Gastrocnemius medialis (tissue), 4 donors: ENCODE measurements at regions not wholly inside any gene's neighbourhood (a gene's known extent, or its start where the extent isn't known, plus 50 kb on each side); places are given as distances from the start of the nearest gene placed in this dataset.

Experiments
- CTCF ChIP-seq, 5 experiments: fragments of 450-650 bp in 3 of 5; fragments of 200-600 bp in 2 of 5; sonication (generic) in 2 of 5; IDR thresholded peaks in 4 of 5; conservative IDR thresholded peaks in 1 of 5; 1 replicate in 4 of 5; 2 replicates in 1 of 5; pipeline ENCODE4 v1.5.1; 2016 to 2019; ENCODE audit warnings: antibody characterized with exemption in 5 of 5, mild to moderate bottlenecking in 3 of 5, moderate library complexity in 3 of 5
- POLR2A ChIP-seq, 2 donors: fragments of 450-650 bp; IDR thresholded peaks; one replicate each; pipeline ENCODE4 v1.6.1; 2017; ENCODE audit warnings: antibody characterized with exemption in 2 of 2, mild to moderate bottlenecking in 2 of 2, moderate library complexity in 2 of 2

DNA sequence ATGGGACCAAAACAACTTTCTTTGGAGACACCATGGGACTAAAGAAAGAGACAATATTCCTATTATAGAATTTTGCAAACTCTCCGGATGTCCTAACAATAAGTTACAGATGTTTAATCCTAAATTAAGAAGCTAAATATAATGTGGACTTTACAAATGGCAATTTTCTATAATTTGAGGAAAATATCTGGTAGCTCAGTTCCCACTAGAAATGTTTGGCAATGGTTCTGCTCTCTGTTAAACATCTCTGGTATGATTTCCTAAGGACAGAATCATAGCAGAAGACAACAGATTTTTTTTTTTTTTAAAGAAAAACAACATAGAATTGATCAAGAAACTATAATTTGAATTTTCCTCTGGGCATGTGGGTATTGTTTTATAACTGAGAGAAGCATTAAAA lies 232.8 kb downstream of the ENC1 start:
- TF ChIP-seq CTCF (IDR thresholded peaks at IDR 0.05 in 4 of 5, conservative IDR thresholded peaks at IDR 0.05 in 1 of 5) (no peak), POLR2A (IDR thresholded peaks at IDR 0.05) (no peak)
